Heart right ventricle (tissue), 16 donors: ENCODE measurements at regions not wholly inside any gene's neighbourhood (a gene's known extent, or its start where the extent isn't known, plus 50 kb on each side); places are given as distances from the start of the nearest gene placed in this dataset.

Experiments
- ATAC-seq, 8 donors: fragments of 200-7000 bp; cut with Tn5 transposase; one replicate each; pipeline ENCODE4 v1.9.1; 2020; ENCODE audit warnings: mild to moderate bottlenecking in 8 of 8, moderate library complexity in 8 of 8, moderate number of reproducible peaks in 1 of 8
- DNase-seq, 2 donors: peaks; one replicate each; pipeline ENCODE4 v3.0.0-alpha.2; 2020
- H3K27ac ChIP-seq, 10 donors: fragments of 200-600 bp; sonication (generic) in 2 of 10; one replicate each; pipeline versions ENCODE4 v1.5.0 to v1.8.0; 2020 to 2022; ENCODE audit warnings: mild to moderate bottlenecking in 3 of 10
- H3K27me3 ChIP-seq, 7 donors: fragments of 200-600 bp; one replicate each; pipeline ENCODE4 v1.8.0; 2021 to 2022; ENCODE audit warnings: mild to moderate bottlenecking in 2 of 7
- H3K36me3 ChIP-seq, 9 donors: fragments of 200-600 bp; sonication (generic) in 1 of 9; one replicate each; pipeline versions ENCODE4 v1.5.0 to v1.8.0; 2020 to 2022; ENCODE audit warnings: mild to moderate bottlenecking in 2 of 9
- H3K4me1 ChIP-seq, 9 donors: fragments of 200-600 bp; sonication (generic) in 1 of 9; one replicate each; pipeline versions ENCODE4 v1.5.0 to v1.8.0; 2020 to 2022; ENCODE audit warnings: mild to moderate bottlenecking in 4 of 9
- H3K4me3 ChIP-seq, 10 donors: fragments of 200-600 bp; sonication (generic) in 2 of 10; one replicate each; pipeline versions ENCODE4 v1.5.0 to v1.8.0; 2020 to 2022; ENCODE audit warnings: mild to moderate bottlenecking in 7 of 10, moderate library complexity in 2 of 10
- H3K9me3 ChIP-seq, 11 donors: fragments of 200-600 bp in 10 of 11; sonication (generic) in 2 of 11; one replicate each; pipeline versions ENCODE4 v1.5.0 to v1.8.0; 2013 to 2022; ENCODE audit warnings: mild to moderate bottlenecking in 2 of 11, control low read depth in 1 of 11, moderate library complexity in 1 of 11
- WGBS, 2 donors: extraction: QIAGEN DNeasy Blood & Tissue Kit; methylation state at CpG; one replicate each; pipeline ENCODE4 v1.1.7; 2013; ENCODE audit warnings: inconsistent platforms in 1 of 2; 5-methylcytosine and 5-hydroxymethylcytosine counted together
- intact Hi-C, 10 donors: fragments of 100-400 bp; cut with DNase I; formaldehyde crosslinking; loops; one replicate each; pipeline versions ENCODE4 v1.11.1 to v1.14.2; 2022
- TF ChIP-seq, protein P1 (sequence below), 9 donors: fragments of 200-600 bp; sonication (generic) in 2 of 9; IDR thresholded peaks; one replicate each; pipeline versions ENCODE4 v1.5.0 to v1.8.0; 2021 to 2022; ENCODE audit warnings: antibody characterized with exemption in 9 of 9, mild to moderate bottlenecking in 5 of 9, moderate library complexity in 1 of 9
- donor health status: Arrhythmogenic right ventricular cardiomyopathy.
- donor health status: ischemic (EF 13 %, LVEDD 7.1; RV severe dilation, severe dysfunction).
- donor health status: healthy with polysubstance abuse.
- donor health status: DM: no; HTN: yes; CAD: no.
- donor health status: DM: no; HTN: no; CAD: no.
- donor health status: ischemic (EF 25% LVEDD 6.9; RV normal size, moderate dysfunction).
- donor health status: ischemic (EF 25% LVEDD 5.7; RV mildly dilated, moderate dysfunction).
- donor health status: healthy.
- donor health status: DM: yes; HTN: yes; CAD: no.
- donor health status: Ischemic cardiomyopathy.
- donor health status: ischemic (EF 35%, LVEDD 5.7; RV mildly dilated, moderate dysfunction).
- donor health status: nonischemic (EF 11% LVEDD 7.7; RV severe dilation, severe dysfunction).
- donor health status: DM: yes; HTN: yes; CAD: no.
- donor health status: PGD.
- donor health status: ischemic (EF 29% LVEDD 5.4; RV normal size, mild dysfunction).
- donor health status: nonischemic (EF 23%, LVEDD 6.1; RV moderate dilation, normal function).

DNA sequence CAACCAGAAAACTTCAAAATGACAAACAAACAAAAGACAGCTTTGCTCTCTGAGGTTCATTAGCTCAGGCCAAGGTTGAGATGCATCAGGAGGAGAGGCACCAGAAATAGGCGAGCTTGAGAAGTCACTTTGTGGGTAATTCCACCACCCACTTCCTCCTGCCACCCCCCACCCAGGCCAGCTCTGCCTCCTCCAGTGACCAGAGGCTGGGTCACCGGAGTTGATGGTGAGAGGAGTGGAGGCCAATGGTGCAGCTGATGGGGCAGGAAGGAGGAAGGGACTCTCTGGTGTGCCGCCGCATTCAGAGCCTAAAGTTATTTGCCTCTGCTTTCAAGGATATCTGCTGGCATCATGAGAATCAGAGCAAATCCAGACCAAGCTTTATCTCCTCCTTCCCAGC, 73.8 kb upstream of the ASTN2 start:
- H3K27ac ChIP-seq = no peak overlapping the region
- H3K36me3 ChIP-seq = no peaks in the 10 kb centered on the region
- intact Hi-C loops = no loop called here
- ATAC-seq = no peak
- 86 to 88% methylated on average over 4 of the region's 4 CpGs for WGBS, 2 donors
- H3K27me3 ChIP-seq = peaks cover 0 to 19% (median under 1%) of the 10 kb centered on the region in 7 donors
- no peaks in the 10 kb centered on the region for H3K9me3 ChIP-seq
- H3K4me3 ChIP-seq = no peak overlapping the region
- peaks cover 0 to 9% (median 0%) of the 10 kb centered on the region in 9 donors for H3K4me1 ChIP-seq
- no peak for DNase-seq
- TF ChIP-seq, protein P1, sequence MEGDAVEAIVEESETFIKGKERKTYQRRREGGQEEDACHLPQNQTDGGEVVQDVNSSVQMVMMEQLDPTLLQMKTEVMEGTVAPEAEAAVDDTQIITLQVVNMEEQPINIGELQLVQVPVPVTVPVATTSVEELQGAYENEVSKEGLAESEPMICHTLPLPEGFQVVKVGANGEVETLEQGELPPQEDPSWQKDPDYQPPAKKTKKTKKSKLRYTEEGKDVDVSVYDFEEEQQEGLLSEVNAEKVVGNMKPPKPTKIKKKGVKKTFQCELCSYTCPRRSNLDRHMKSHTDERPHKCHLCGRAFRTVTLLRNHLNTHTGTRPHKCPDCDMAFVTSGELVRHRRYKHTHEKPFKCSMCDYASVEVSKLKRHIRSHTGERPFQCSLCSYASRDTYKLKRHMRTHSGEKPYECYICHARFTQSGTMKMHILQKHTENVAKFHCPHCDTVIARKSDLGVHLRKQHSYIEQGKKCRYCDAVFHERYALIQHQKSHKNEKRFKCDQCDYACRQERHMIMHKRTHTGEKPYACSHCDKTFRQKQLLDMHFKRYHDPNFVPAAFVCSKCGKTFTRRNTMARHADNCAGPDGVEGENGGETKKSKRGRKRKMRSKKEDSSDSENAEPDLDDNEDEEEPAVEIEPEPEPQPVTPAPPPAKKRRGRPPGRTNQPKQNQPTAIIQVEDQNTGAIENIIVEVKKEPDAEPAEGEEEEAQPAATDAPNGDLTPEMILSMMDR (IDR thresholded peaks at IDR 0.05) = no peak

DNA sequence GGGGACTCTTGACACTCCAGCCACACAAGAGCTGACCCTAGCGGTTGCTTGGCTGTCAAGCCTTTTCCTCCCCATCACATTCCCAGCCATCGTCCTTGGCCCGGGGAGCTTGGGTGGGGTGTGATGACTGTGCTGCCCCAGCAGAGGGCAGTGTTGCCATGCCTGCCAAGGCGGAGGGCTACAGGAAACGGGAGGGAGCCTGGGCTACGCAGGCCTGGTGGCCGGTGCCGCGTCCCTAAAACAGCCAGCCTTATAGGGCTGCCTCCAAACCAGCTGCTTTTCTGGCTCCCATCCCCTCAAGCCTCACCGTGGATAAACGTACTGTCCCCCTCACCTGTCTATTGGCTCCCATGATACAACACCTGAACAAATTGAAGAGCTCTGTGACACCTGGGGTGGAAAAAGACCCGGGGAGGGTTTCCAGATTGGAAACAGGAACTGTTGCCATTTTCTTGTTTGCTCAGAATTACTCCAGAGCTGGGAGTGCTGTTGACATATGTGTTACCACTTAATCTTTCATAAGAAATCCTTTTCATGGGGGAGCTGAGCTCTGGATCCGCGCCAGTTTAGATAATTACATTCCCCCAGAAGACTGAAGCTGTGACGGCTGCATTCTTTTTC, 72.8 kb upstream of the ASTN2 start:
- peak; percentile 71 to 96 (median 84) for ATAC-seq
- intact Hi-C loops = no loop called here
- peak overlapping the region in 1 of 10 donors; percentile 18 for H3K4me3 ChIP-seq

DNA sequence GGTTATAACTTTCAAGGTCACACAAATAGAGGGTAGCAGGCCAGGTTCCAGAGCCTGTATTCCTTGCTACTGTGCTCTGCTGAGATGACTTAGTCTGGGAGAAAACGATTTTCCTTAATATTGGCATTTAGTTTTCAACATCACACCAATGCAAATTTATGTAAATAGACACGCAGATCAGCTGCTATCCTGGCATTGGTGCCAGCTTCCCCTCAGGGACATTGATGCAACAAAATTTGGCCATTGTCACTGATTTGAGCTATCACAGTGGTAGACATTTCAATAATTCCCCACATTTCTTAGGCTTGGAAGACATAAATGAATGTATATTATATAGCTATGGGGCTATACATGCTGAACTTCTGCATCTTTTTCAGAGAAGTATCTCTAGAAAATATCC, 71.6 kb upstream of the ASTN2 start:
- no peak for ATAC-seq
- 63 to 66% methylated on average over 2 of the region's 2 CpGs for WGBS, 2 donors
- TF ChIP-seq, protein P1 (IDR thresholded peaks at IDR 0.05) = no peak

More for the DNA sequence above, 72.8 kb upstream of the ASTN2 start:
- H3K36me3 ChIP-seq = no peaks in the 10 kb centered on the region
- peak; percentile 28 to 62 for DNase-seq
- TF ChIP-seq, protein P1 (IDR thresholded peaks at IDR 0.05) = peak; percentile 76 to 98 (median 91)
- WGBS, 2 donors = 4 to 5% methylated on average over 15 of the region's 15 CpGs
- no peak overlapping the region for H3K27ac ChIP-seq
- peaks cover 0 to 9% (median 0%) of the 10 kb centered on the region in 9 donors for H3K4me1 ChIP-seq
- H3K9me3 ChIP-seq = no peaks in the 10 kb centered on the region
- peaks cover 0 to 23% (median 3%) of the 10 kb centered on the region in 7 donors for H3K27me3 ChIP-seq

DNA sequence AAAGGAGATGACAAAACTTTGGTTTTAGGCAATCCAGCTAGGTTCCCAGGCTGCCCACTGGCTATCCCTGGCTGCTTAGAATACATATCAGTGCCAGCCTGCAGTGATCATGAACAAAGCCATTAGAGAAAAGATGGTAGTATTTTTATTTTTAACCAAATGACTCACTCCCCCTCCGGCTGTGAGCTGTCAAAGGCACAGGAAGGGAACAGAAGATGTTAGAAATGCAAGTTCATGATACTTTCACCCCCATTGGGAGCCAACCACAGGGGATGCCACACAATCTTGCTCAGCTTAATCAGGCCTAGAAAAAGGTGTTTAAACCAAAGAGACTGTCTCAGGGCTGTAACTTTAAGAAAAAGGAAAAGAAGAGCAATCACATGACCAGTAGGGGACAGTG, 70.3 kb upstream of the ASTN2 start:
- DNase-seq = no peak

More for the DNA sequence above, 71.6 kb upstream of the ASTN2 start:
- intact Hi-C loops = no loop called here
- Histone ChIP-seq H3K27me3 (peaks cover 0 to 29% (median 3%) of the 10 kb centered on the region in 7 donors), H3K4me3 (no peak overlapping the region), H3K4me1 (peaks cover 0 to 9% (median 0%) of the 10 kb centered on the region in 9 donors), H3K27ac (no peak overlapping the region), H3K36me3 (no peaks in the 10 kb centered on the region), H3K9me3 (no peaks in the 10 kb centered on the region)
- DNase-seq = no peak

More for the DNA sequence above, 70.3 kb upstream of the ASTN2 start:
- H3K36me3 ChIP-seq = no peaks in the 10 kb centered on the region
- TF ChIP-seq, protein P1 (IDR thresholded peaks at IDR 0.05) = no peak
- 4 to 8% methylated on average over 1 of the region's 1 CpG for WGBS, 2 donors
- ATAC-seq = peak in 1 of 8 donors; percentile 10
- peaks cover 0 to 40% (median 3%) of the 10 kb centered on the region in 7 donors for H3K27me3 ChIP-seq
- H3K27ac ChIP-seq = no peak overlapping the region
- H3K4me3 ChIP-seq = no peak overlapping the region
- peaks cover 0 to 9% (median 0%) of the 10 kb centered on the region in 9 donors for H3K4me1 ChIP-seq
- intact Hi-C loops = no loop called here
- no peaks in the 10 kb centered on the region for H3K9me3 ChIP-seq
